Esophagus squamous epithelium (tissue), 5 donors: ENCODE measurements at regions not wholly inside any gene's neighbourhood (a gene's known extent, or its start where the extent isn't known, plus 50 kb on each side); places are given as distances from the start of the nearest gene placed in this dataset.

Source experiments
- DNase-seq: peaks from one replicate; lab custom pipeline; 2025; lab: John Stamatoyannopoulos, UW
- H3K27ac ChIP-seq, 4 donors: fragments of 200-600 bp; sonication (generic); one replicate each; pipeline ENCODE4 v1.5.1; 2016 to 2019; ENCODE audit warnings: mild to moderate bottlenecking in 1 of 4
- H3K27me3 ChIP-seq, 4 donors: fragments of 200-600 bp; sonication (generic); 1 replicate in 3 of 4; 2 replicates in 1 of 4; pipeline versions ENCODE4 v1.5.1 to v1.6.0; 2017 to 2021; ENCODE audit warnings: antibody characterized with exemption in 1 of 4
- H3K36me3 ChIP-seq, 3 donors: fragments of 200-600 bp; sonication (generic); one replicate each; pipeline ENCODE4 v1.5.1; 2016 to 2019
- H3K4me1 ChIP-seq, 3 donors: fragments of 200-600 bp; sonication (generic); one replicate each; pipeline ENCODE4 v1.5.1; 2017 to 2019
- H3K4me3 ChIP-seq, 4 donors: fragments of 200-600 bp; sonication (generic); 1 replicate in 3 of 4; 2 replicates in 1 of 4; pipeline ENCODE4 v1.5.1; 2016 to 2019; ENCODE audit warnings: mild to moderate bottlenecking in 2 of 4, moderate library complexity in 1 of 4
- H3K9me3 ChIP-seq, 3 donors: fragments of 200-600 bp; sonication (generic); one replicate each; pipeline ENCODE4 v1.5.1; 2016 to 2019
- POLR2A ChIP-seq, 4 donors: fragments of 450-650 bp; IDR thresholded peaks; one replicate each; pipeline ENCODE4 v1.6.1; 2017; ENCODE audit warnings: antibody characterized with exemption in 4 of 4, mild to moderate bottlenecking in 4 of 4, moderate library complexity in 3 of 4
- WGBS, 2 donors: methylation state at CpG; one replicate each; pipeline ENCODE4 v1.1.5; 2018; 5-methylcytosine and 5-hydroxymethylcytosine counted together
- intact Hi-C: fragments of 100-400 bp; cut with DNase I; formaldehyde crosslinking; loops from one replicate; pipeline ENCODE4 v1.15.0; 2022
- TF ChIP-seq, protein P1 (sequence below), 6 experiments: fragments of 450-650 bp in 4 of 6; fragments of 200-600 bp in 2 of 6; sonication (generic) in 2 of 6; IDR thresholded peaks; one replicate each; pipeline ENCODE4 v1.5.1; 2016 to 2019; ENCODE audit warnings: antibody characterized with exemption in 6 of 6, mild to moderate bottlenecking in 4 of 6, moderate library complexity in 4 of 6
- donor health status: DM: yes; HTN: yes; CAD: no.

GRCh38 chr10:91021901-91022300 lies 101.0 kb upstream of the ANKRD1 start:
- no peak for DNase-seq
- TF ChIP-seq, protein P1, sequence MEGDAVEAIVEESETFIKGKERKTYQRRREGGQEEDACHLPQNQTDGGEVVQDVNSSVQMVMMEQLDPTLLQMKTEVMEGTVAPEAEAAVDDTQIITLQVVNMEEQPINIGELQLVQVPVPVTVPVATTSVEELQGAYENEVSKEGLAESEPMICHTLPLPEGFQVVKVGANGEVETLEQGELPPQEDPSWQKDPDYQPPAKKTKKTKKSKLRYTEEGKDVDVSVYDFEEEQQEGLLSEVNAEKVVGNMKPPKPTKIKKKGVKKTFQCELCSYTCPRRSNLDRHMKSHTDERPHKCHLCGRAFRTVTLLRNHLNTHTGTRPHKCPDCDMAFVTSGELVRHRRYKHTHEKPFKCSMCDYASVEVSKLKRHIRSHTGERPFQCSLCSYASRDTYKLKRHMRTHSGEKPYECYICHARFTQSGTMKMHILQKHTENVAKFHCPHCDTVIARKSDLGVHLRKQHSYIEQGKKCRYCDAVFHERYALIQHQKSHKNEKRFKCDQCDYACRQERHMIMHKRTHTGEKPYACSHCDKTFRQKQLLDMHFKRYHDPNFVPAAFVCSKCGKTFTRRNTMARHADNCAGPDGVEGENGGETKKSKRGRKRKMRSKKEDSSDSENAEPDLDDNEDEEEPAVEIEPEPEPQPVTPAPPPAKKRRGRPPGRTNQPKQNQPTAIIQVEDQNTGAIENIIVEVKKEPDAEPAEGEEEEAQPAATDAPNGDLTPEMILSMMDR (IDR thresholded peaks at IDR 0.05): no peak
- no peak for TF ChIP-seq POLR2A (IDR thresholded peaks at IDR 0.05)
- no peak overlapping the region for H3K27ac ChIP-seq
- H3K4me1 ChIP-seq: peaks cover 0 to 8% (median 8%) of the 10 kb centered on the region in 3 donors
- H3K9me3 ChIP-seq: no peaks in the 10 kb centered on the region
- H3K27me3 ChIP-seq: no peaks in the 10 kb centered on the region
- no peaks in the 10 kb centered on the region for H3K36me3 ChIP-seq
- H3K4me3 ChIP-seq: no peak overlapping the region
- WGBS, 2 donors: 78 to 95% methylated on average over 3 of the region's 3 CpGs
- intact Hi-C loops: no loop called here

- no peaks in the 10 kb centered on the region for H3K36me3 ChIP-seq
- no peaks in the 10 kb centered on the region for H3K9me3 ChIP-seq
- no peak for DNase-seq
- 81 to 100% methylated on average over 2 of the region's 2 CpGs for WGBS, 2 donors
- H3K4me1 ChIP-seq: peaks cover 0 to 8% (median 8%) of the 10 kb centered on the region in 3 donors
- TF ChIP-seq POLR2A (IDR thresholded peaks at IDR 0.05): no peak
- TF ChIP-seq, protein P1 (IDR thresholded peaks at IDR 0.05): no peak
- intact Hi-C loops: no loop called here
- no peak overlapping the region for H3K27ac ChIP-seq
- no peaks in the 10 kb centered on the region for H3K27me3 ChIP-seq
- no peak overlapping the region for H3K4me3 ChIP-seq
Measured at GRCh38 chr10:91022390-91022789, 101.5 kb upstream of the ANKRD1 start.

- no peaks in the 10 kb centered on the region for H3K36me3 ChIP-seq
- H3K27ac ChIP-seq: peak overlapping the region in 2 of 4 donors; percentile 11 to 37
- no peak overlapping the region for H3K4me3 ChIP-seq
- H3K4me1 ChIP-seq: peaks cover 0 to 8% (median 8%) of the 10 kb centered on the region in 3 donors
- WGBS, 2 donors: 27 to 65% methylated on average over 6 of the region's 6 CpGs
- intact Hi-C loops: no loop called here
- no peak for DNase-seq
- H3K9me3 ChIP-seq: no peaks in the 10 kb centered on the region
- H3K27me3 ChIP-seq: no peaks in the 10 kb centered on the region
- TF ChIP-seq, protein P1 (IDR thresholded peaks at IDR 0.05): no peak
- no peak for TF ChIP-seq POLR2A (IDR thresholded peaks at IDR 0.05)
Measured at GRCh38 chr10:91022924-91023699, 102.2 kb upstream of the ANKRD1 start.

GRCh38 chr10:91023700-91024398 lies 103.0 kb upstream of the ANKRD1 start:
- H3K9me3 ChIP-seq: no peaks in the 10 kb centered on the region
- H3K27me3 ChIP-seq: no peaks in the 10 kb centered on the region
- DNase-seq: no peak
- TF ChIP-seq, protein P1 (IDR thresholded peaks at IDR 0.05): no peak
- no peak for TF ChIP-seq POLR2A (IDR thresholded peaks at IDR 0.05)
- no peaks in the 10 kb centered on the region for H3K36me3 ChIP-seq
- peak overlapping the region in 2 of 4 donors; percentile 11 to 37 for H3K27ac ChIP-seq
- intact Hi-C loops: no loop called here
- no peak overlapping the region for H3K4me3 ChIP-seq
- 69 to 77% methylated on average over 7 of the region's 7 CpGs for WGBS, 2 donors
- peaks cover 0 to 8% (median 8%) of the 10 kb centered on the region in 3 donors for H3K4me1 ChIP-seq

DNA sequence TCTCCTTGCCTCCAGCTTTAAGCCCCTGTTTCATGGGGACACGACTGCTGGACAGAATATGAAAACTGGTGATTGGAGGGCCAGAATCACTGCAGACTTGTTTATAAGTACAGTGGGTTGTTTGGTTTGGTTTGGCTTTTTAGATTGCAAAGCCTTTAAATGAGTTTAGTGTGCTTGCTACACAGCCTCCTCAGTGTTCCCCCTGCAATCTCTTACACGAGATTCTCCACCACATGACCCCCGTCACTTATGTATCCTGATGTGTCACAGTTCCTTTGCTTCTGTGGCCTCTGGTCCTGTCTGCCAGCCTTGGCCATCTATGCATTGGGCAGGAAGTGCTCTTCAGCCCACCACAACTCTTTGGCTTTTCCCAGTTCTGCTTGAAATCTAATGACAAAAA lies 103.7 kb upstream of the ANKRD1 start:
- 58 to 79% methylated on average over 3 of the region's 3 CpGs for WGBS, 2 donors
- peaks cover 0 to 8% (median 8%) of the 10 kb centered on the region in 3 donors for H3K4me1 ChIP-seq
- DNase-seq: no peak
- H3K27me3 ChIP-seq: no peaks in the 10 kb centered on the region
- intact Hi-C loops: no loop called here
- no peak for TF ChIP-seq POLR2A (IDR thresholded peaks at IDR 0.05)
- TF ChIP-seq, protein P1 (IDR thresholded peaks at IDR 0.05): no peak
- no peak overlapping the region for H3K4me3 ChIP-seq
- no peak overlapping the region for H3K27ac ChIP-seq
- H3K9me3 ChIP-seq: no peaks in the 10 kb centered on the region
- H3K36me3 ChIP-seq: no peaks in the 10 kb centered on the region
